ENCODE measurements at regions not wholly inside any gene's neighbourhood (a gene's known extent, or its start where the extent isn't known, plus 50 kb on each side); places are given as distances from the start of the nearest gene placed in this dataset.

DNA sequence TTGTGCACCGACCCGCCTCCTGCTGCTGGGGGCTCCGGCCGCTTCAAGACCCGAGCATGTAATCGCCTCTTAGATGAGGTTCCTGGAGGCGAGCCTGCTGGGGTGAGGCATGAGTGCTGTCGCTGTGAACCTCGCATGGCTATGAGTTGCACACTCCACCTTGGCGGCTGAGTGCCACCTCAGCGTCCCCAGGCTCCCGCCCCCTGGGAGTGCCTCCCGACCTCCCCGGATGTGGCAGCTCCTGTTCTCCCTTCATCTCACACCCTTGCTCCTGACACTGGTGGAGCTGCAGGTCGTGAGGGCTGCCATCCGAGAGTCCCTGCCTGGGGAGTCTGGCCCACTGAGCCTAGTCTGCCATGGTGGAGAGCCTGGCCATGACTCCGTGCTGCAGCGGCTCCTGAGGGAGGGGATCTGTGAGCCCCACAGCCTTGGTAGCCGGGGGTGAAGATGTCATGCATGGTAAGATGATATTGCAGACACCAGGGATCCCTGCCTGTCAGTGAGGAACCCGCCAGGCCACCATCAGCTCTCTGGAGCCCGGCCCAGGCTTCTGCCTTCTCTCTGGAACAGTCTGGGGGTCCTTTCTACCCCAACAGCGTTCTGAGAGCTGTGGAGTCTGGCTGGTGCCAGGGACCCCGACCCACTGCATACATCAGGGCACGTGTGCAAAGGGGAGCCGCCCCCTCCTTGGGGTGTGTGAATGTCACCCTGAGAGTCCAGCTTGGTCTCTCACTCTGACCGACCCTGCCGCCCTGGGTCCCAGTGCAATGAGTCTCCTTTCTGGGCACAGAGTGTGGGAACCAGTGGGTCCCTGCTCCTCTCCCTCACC is 61.6 kb upstream of the HS6ST1 start:
- DNase-seq = no peak

DNA sequence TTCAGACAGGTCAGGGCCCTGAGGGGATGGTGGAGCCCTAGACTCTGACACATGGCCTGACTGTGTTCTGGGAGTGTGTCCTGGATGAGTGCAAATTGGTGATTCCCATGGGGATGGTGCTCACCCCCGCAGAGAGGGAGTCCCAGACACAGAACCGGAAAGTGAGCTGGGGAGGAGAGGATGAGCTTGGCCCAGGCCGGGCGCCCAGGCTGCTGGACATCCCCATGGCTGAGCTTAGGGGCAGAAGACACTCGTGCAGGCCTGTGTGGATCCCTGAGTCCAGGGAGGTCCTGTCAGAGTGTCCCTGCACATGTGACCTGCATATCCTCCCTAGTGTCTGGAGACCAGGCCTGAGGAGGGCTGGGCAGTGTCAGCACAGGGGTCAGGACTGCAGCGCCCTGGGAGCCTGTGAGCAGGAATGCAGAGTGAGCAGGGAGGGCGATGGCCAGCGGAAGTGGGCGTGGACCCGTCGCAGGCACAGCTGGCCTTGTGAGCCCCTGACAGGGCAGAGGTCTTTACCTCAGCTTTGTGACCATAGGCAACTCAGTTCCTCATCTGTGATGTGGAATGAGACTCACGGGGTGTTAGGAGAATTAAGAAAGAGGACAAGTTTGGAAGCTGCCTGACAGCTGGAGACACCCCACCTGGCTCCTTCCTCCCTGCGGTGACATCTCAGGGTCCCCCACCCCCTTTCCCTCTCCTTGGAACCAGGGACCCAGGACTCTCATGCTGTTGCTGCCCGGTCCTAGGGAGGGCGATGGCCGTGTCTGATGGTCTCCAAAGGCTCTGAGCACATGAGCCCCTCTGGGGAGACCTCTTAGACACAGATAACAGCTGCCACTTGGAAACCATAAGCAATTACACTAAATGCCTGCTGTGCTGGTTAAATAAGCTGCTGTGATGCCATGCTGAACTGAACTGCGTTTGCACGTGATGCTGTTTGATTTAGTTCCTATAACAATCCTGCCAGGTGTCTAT is 62.6 kb upstream of the HS6ST1 start:
- peak; percentile 92 for DNase-seq

DNA sequence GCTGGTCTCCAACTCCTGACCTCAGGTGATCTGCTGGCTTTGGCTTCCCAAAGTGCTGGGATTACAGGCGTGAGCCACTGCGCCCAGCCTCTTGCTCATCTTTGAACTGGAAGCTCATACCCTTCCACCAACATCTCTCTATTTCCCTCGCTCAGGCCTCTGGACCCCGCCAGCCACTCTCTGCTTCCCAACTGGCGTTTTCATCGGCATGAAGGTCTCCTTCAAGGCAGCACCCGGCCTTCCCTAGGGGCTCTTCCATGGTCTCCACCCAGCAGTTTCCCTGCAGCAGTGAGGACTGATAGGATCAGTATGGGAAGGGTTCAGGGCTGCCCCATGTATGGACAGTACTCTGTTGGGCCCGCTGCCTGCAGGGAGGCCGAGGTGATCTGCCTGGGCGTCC is 65.8 kb upstream of the HS6ST1 start:
- DNase-seq = no peak

DNA sequence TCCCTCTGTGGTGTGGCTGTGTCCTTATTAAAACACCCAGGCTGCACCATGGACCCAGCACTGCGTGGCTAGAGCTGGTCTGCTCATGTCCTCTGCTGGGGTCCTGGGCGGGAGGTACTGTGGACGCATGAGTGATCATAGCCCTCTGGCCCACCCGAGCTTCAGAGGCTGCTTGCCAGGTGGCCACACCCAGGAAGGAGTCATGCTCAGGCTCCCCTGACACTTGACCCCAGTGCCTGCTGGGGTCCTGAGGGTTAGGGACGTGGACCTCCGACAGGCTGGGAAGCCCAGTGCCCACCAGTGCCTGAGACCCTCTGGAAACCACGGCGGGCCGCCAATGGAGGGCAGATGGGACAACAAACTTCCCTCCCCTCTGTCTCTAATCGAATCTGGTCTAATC is 66.3 kb upstream of the HS6ST1 start:
- DNase-seq = no peak

DNA sequence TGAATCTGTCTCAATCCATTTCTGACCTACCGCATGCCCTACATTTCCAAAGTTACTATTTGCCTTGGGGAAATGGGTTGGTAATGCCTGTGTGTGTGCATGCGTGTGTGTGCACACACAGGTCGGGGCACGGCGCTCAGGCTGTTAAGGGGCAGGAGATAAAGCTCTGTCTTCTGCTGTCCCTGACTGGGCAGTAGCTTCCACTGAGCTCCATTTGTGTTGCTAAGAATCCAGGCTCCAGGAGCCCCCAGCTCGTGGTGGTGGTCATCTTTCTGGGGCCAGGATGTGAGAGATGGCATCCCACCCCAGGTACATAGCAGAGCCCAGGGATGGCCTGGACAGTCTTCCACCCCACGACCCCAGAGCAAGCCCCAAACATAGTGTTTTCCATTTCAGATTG is 66.7 kb upstream of the HS6ST1 start:
- DNase-seq = no peak

DNA sequence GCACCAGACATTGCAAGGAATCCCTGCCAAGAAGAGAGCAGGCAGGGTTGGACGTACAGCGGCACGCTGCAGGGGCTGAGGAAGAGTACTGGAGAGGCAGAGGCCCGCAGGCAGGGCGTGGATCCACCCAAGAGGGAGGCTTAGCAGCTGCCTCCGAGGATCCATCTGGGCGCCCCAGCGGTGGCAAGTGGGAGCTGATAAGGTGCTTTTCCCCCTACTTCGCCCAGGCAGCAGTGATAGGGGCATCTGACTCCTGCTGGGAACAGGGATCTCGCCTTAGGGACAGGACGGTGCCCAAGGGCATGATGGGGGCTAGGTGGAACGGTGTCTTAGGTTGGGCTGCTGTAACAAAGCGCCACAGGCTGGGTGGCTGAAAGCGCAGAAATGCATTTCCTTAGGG is 67.4 kb upstream of the HS6ST1 start:
- peak; percentile 67 for DNase-seq

DNA sequence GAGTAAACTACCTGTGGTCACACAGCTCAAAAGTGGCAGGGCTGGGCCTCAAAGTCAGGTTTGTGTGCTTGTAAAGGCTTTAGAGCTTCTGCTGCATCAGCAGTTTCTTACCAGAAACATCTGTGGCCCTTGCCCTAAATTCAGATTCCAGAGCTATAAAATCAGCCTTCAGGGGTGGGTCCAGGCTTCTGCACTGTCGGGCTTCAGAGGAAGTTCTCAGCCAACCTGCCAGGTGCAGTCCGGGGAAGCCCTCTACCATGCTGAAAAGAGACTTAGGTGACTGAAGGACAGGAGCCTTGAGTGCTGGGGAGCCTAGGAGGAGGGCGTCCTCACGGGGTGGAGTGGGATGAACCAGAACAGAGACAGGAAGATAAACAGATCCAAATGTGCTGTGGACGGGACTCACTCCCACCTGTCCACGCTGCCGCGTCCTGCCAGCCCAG is 69.9 kb upstream of the HS6ST1 start:
- DNase-seq = no peak

DNA sequence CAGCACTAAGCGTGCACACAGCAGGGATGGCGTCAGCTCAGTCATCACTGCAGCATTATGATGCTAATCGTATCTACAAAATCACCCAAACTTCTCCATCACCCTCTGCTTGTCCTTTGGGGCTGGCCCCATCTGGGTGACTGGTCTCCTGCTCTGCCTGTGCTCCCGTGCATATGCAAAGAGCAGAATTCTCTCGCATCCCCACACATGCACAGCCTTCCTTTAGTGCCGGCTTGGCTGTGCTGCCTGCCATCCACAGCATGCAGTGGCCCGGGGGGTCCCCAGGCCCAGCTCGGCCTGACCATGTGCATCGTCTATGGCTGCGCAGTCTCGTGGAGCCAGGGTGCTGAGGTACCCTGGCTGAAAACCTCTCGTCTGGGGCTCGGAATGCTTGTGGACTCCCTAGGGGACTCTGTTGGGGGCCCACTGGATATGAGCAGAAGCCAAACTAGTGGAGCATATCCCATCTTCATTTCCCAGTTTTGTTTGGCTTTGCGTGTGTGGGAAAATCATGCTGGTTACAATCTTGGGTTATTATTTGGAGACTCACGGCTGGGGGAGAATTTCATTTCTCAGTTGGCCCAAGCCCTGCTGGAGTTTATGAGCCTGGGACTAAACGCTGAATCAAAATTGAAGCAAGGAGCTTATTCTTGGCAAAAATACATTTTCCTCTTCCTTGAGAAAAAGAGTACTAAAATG is 70.9 kb upstream of the HS6ST1 start:
- no peak for DNase-seq

DNA sequence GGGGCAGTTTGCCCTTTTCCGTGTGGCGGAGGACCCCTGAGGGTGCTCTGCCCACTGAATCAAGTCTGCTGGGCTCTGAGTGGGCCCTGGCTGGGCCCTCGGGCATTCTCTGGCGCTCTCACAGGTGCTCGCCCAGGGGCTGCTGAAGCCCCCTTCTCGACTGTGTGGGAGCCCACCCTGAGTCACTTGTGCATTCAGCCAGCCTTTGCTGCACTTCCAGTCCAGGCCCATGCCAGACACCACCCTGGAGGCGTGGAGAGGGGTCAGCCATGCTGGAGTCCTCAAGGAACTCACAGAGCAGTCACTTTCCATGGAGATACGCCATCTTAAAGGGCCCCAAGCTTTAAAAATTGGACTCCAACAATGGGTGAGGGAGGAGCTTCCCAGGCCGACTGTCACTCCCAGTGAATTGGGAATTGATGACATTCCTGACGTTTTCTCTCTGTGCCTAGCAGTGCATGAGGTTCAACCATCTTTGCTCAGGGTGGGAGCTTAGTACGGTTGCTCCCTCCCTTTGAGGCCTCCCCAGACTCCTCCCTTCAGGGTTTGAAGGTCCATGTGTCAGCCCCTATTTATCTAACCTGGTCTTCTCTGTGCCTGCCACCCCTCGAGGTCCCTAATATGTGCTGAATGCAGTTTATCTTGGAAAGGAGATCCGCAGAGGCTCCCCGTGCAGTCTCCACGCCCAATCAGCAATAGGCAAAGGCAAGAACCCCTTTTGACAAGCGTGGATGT is 71.8 kb upstream of the HS6ST1 start:
- no peak for DNase-seq

DNA sequence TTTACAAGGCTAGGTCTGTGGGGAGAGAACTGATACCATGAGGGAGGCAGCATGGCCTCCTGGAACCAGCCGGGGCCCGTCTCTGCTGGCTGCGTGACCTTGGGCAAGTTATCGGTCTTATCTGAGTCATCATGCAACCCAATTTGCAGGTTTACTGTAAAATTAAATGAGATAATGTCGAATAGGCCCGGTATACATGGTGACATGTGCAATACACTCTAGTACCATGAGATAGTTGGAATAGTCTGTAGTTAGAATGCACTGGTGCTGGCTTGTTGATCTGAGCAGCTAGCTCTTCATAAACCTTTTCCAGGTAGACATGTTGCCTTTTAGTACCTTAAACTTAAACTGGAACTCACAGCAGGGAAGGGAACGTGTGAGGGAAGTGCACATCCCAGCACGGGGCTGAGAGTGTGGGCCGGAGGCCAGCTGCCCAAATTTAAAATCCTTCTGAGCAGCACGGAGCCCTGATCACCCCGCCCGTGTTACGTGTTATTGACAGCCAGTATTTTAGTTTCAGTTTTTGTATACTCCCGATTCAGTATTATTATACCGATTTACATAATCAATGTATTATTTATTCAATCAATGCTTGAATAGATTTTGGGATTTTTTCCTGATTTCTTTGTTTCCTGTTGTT is 72.4 kb upstream of the HS6ST1 start:
- no peak for DNase-seq

DNA sequence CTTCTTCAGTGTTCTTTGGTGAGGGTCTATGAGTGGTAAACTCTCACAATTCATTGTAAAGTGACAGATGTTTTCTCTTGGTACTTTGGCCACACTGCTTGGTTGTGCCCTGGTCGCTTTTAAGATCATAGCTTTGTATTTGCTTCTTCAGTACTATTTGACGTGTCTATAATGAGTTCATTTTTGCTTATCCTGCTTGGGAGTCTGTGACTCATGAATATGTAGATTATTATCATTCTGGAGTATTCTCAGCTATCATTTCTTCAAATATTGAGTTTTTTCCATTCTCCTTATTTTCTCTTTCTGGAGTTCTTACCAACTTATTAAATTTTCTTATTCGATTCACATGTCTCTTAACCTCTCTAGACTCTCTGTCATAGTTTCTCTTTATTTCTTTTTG is 73.0 kb upstream of the HS6ST1 start:
- no peak for DNase-seq

DNA sequence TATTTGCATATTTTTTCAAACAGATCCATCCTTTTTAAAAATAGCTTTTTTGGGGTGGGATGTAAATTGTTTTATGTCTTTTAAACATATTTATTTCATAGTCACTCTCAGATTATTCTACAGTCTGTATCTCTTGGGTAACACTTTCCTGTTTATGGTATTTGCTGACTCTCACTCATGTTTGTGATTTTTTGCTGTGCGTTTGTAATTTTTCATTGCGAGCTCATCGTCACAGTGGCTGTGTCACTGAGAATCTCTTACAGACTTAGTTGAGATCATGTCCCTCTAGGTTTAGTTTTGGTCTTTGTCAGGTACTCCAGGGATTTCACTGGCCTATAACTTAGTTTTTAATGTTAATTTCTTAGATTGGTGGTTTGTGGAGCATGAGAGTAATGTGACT is 73.5 kb upstream of the HS6ST1 start:
- DNase-seq = no peak

DNA sequence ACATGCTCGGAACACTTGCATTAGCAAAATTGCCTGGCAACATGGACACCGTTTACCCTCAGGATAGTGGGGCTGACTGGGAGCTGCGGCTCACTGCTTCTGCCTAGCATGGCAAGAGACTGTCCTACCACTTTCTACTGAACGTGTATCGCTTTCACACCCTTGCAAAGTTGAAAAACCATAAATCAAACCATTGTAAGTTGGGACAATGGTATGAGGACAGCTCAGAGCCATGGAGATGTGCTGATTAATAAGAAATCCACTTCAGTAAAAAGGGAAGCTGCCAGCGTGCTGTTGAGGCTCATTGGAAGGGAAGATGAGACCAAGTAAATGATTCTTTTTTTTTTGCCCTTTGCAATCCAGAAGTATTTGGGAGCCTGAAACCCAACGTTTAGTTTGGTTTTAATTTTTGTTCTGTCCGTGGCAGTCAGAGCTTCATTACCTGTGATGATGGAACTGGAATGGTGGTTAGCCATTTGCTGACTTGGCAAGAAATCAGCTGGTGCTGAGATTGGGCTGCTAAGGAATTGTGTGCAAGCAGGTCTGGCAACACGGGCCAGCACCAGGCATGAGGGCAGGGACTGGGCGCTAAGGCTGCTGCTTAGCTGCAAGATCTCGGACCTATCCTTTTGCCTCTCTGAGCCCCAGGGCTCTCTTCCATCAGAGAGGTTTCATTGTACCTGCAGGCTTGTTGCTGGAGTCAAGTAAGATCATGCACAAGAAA is 75.5 kb upstream of the HS6ST1 start:
- no peak for DNase-seq

DNA sequence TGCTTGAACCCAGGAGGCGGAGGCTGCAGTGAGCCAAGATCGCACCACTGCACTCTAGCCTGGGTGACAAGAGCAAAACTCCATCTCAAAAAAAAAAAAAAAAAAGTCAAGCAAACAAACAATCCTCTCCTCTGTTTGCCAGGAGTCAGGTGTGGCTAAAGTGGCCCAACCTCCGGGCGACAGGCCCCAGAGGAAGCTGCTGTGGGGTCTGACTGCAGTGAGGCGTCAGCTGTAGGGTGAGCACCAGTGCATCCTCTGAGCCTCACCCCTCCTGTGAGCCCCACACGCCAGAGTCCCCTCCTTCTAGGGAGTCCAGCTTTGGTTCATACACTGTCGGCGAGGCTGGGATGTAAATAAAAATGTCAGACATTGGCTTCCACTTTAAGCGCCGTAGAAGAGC is 76.5 kb upstream of the HS6ST1 start:
- DNase-seq = no peak

DNA sequence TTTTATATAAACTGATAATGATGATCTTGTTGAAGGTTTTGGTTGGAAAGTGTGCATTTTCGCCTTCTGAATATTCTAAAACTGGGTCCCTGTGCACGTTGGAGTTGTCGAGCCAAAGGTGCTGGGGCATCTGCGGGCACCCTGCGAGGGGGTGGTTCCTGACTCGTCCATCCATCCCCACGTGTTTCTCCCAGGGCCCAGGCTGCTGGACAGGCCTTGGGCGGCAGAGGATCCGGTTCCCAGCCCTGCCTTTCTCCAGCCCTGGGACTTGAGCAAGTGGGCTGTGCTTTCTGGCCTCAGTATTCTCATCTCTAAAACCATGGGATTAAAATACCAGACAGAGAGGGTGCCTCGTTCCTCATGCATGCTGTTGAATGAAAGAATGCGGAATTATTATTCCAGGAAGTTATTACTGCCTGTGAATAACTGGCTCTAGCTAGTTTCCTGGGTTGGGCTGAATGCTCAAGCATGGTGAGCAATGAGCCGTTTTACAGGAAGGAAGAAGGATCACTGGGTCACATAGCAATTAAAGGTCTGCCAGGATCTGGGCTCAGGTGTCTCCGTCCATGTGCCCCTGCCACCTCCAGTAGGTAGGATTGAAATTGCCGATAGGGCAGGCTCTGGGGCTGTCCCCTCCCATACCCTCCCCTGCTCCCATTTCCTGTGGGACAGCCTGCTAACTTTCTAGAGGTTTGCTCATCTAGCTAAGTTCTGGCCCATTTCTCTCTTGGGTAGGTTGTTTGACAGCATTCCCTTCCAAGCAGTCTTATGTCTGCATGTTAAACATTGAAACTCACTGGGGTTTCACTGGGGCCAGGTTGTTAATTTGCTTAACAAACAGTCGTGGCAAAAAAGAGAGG is 77.2 kb upstream of the HS6ST1 start:
- peak; percentile 12 for DNase-seq

DNA sequence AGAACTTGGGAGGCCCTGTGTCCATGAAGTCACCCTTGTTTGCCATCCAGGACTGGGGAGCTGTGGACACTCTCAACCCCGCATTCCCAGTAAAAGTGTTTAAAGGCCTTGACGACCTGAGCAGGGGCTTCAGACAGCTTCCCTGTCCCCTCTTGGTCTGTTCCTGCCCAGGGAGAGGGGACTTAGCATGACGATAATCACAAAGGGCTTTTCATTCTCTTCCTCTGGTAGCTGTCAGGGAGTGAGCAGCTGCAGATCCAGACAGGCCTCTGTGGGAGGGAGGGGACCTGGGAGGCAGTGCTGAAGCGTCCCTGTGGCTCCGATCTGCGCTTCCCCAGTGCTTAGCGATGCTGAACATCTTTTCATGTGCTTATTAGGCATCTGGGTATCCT is 77.8 kb upstream of the HS6ST1 start:
- DNase-seq = peak; percentile 60

DNA sequence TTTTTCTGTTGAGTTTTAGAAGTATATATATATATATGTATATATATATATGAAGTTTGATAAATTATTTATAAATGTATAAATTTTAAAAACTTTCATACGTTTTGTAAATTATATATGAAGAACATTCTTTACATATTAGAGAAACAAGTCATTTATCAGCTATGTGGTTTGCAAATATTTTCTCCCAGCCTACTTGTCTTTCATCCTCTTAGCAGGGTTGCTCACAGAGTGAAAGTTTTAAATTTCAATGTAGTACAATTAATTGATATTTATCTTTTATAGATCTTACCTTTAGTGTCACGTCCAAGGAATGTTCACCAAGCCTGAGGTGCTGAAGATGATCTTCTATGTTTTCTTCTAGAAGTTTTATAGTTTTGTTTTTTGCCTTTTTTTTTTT is 78.3 kb upstream of the HS6ST1 start:
- no peak for DNase-seq

DNA sequence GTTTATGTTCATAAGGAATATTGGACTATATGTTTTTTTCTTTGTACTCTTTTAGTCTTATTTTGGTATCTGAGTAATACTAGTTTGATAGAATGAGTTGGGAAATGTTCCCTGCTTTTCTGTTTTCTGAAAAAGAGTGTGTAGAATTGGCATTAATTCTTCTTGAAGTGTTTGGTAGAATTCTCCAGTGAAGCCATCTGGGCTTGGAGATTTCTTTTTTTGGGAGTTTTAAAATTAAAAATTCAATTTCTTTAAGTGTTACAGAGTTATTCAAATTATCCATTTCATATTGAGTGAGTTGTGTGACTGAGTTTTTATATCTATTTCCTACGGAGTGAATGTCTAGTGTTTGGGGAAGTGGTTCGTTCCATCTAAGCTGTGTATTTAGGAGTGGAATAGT is 80.6 kb upstream of the HS6ST1 start:
- DNase-seq = no peak

DNA sequence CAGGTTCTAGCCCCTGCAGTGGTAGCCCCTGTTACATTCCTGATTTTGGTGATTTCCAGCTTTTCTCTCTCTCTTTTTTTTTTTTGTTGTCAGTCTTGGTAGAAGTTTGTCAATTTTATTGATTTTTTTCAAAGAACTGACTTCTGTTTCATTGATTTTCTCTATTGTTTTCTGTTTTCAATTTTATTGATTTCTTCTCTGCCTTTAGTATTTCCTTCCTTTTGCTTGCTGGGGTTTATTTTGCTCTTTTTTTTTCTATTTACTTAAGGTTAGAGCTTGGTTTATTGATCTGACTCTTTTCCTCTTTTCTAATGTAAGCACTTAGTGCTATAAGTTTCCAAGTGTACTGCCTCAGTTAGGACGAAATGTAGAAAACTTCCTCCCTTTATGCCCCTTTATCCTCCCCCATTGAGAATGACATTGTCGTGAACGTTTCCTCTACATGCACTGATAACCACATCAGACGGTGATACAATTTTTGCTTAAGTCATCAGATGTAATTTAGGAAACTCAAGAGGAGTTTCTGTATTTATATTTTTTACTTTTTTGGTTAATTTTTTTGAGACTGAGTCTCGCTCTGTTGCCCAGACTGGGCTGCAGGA is 81.1 kb upstream of the HS6ST1 start:
- DNase-seq = no peak

DNA sequence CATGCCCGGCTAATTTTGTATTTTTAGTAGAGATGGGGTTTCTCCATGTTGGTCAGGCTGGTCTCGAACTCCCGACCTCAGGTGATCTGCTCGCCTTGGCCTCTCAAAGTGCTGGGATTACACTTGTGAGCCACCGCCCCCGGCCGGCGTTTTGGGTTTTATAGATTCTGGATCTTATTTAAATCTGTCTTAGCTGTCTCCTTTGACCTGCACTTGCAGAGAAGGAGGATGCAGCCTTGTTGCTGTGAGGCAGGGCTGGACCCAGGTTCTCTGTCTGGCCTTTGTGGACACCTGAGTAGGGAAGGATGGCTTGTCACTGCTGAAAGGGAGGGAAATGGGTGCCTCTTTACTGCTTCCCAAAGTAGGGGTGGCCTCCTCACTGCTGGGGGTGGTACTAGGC is 83.0 kb upstream of the HS6ST1 start:
- DNase-seq = no peak

All from NCI-H69 (cell line).